ENCODE measurements at regions not wholly inside any gene's neighbourhood (a gene's known extent, or its start where the extent isn't known, plus 50 kb on each side); places are given as distances from the start of the nearest gene placed in this dataset.

- no peak for TF ChIP-seq KLF9 (tag by site-specific recombination; IDR thresholded peaks at IDR 0.05; ENCODE audit: low read depth)
- 0 out of 2 replicates have a peak, but pooled peaks have one; percentile 22 for TF ChIP-seq PRDM6 (tag by site-specific recombination; IDR thresholded peaks at IDR 0.05)
- Histone ChIP-seq H3K4me1 (ENCODE audit: control insufficient read depth, insufficient read depth, low read length) (peaks cover 18% of the 10 kb centered on the region), H3K9me3 (ENCODE audit: control insufficient read depth, insufficient read depth, low read depth, low read length) (no peaks in the 10 kb centered on the region), H3K4me3 (ENCODE audit: low read depth, low read length) (no peak overlapping the region), H3K27ac (ENCODE audit: extremely low read depth, low read depth, low read length) (no peak overlapping the region), H3K36me3 (ENCODE audit: control insufficient read depth in 2 of 2, insufficient read depth in 1 of 2, low read length in 2 of 2) (no peaks in the 10 kb centered on the region)
- POLR2A ChIA-PET, result no interaction called here
- CTCF ChIA-PET, result interaction anchor here (0.6 kb wide), 1 partner anchor 358 kb away, joined by 3 read pairs; no protein-coding TSS in a partner anchor
These were observed 154.8 kb upstream of the LRIG3 start for GRCh38 chr12:59075141-59075540.

DNA sequence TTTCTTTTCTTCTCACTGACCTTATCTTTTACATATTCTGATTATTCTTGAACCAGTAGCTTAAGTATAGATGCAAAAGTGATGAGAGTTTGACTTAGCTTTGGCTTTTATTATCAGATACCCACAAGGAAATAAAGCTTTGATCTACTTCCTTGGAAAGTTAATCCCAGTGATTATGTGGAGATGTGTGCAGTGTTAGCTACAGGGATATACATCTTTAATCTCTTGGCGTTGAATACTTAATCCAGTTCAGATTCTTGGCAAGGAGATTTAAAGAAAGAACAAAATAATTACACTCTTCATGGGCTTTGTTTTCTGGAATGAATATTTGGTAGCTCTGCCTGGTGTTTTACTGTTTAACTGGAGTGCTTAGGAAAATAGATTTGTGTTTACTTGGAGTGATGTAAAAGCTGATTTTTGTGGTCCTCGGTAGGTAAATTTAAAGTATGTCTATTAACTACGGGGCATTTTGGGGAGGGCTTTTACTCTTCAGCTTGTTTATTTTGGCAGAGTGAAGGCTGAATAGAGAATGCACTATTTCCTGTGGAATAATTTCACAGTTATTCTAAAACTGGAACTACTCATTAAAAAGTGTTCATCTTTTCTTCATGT, 150.1 kb upstream of the LRIG3 start:
- ChIA-PET CTCF (interaction anchor here (0.8 to 1.2 kb wide), 3 partner anchors 33 to 170 kb away, joined by 4 to 8 read pairs (median 4); no protein-coding TSS in a partner anchor), POLR2A (interaction anchor here (1.2 kb wide), 1 partner anchor 151 kb away, joined by 4 read pairs; no protein-coding TSS in a partner anchor)
- H3K4me1 ChIP-seq (ENCODE audit: control insufficient read depth, insufficient read depth, low read length), result peaks cover 26% of the 10 kb centered on the region
- H3K36me3 ChIP-seq (ENCODE audit: control insufficient read depth in 2 of 2, insufficient read depth in 1 of 2, low read length in 2 of 2), result no peaks in the 10 kb centered on the region
- H3K4me3 ChIP-seq (ENCODE audit: low read depth, low read length), result no peak overlapping the region
- H3K27ac ChIP-seq (ENCODE audit: extremely low read depth, low read depth, low read length), result peak overlapping the region; percentile 45; the same call in 1 of the 2 replicates
- no peaks in the 10 kb centered on the region for H3K9me3 ChIP-seq (ENCODE audit: control insufficient read depth, insufficient read depth, low read depth, low read length)
- peak; percentile 17; the same call in 1 of the 2 replicates for TF ChIP-seq YY1 (tag by site-specific recombination; IDR thresholded peaks at IDR 0.05)
- peak; percentile 58 for TF ChIP-seq ZBTB44 (tag by site-specific recombination; IDR thresholded peaks at IDR 0.05)
- TF ChIP-seq ZBTB1 (tag by site-specific recombination; IDR thresholded peaks at IDR 0.05), result 0 out of 2 replicates have a peak, but pooled peaks have one; percentile 17
- TF ChIP-seq, protein P1, sequence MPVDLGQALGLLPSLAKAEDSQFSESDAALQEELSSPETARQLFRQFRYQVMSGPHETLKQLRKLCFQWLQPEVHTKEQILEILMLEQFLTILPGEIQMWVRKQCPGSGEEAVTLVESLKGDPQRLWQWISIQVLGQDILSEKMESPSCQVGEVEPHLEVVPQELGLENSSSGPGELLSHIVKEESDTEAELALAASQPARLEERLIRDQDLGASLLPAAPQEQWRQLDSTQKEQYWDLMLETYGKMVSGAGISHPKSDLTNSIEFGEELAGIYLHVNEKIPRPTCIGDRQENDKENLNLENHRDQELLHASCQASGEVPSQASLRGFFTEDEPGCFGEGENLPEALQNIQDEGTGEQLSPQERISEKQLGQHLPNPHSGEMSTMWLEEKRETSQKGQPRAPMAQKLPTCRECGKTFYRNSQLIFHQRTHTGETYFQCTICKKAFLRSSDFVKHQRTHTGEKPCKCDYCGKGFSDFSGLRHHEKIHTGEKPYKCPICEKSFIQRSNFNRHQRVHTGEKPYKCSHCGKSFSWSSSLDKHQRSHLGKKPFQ (tag by site-specific recombination; IDR thresholded peaks at IDR 0.05), result peak; percentile 53; the same call in 1 of the 2 replicates
- no peak for TF ChIP-seq ZNF600 (tag by site-specific recombination; IDR thresholded peaks at IDR 0.05)
- TF ChIP-seq BCL11A (tag by site-specific recombination; IDR thresholded peaks at IDR 0.05; ENCODE audit: low read depth), result peak; percentile 68; the same call in 1 of the 2 replicates
- TF ChIP-seq ZNF571 (tag by site-specific recombination; IDR thresholded peaks at IDR 0.05), result no peak
- TF ChIP-seq WT1 (tag by site-specific recombination; IDR thresholded peaks at IDR 0.05), result peak; percentile 76
- TF ChIP-seq ZNF24 (tag by site-specific recombination; IDR thresholded peaks at IDR 0.05), result no peak
- TF ChIP-seq, protein P2, sequence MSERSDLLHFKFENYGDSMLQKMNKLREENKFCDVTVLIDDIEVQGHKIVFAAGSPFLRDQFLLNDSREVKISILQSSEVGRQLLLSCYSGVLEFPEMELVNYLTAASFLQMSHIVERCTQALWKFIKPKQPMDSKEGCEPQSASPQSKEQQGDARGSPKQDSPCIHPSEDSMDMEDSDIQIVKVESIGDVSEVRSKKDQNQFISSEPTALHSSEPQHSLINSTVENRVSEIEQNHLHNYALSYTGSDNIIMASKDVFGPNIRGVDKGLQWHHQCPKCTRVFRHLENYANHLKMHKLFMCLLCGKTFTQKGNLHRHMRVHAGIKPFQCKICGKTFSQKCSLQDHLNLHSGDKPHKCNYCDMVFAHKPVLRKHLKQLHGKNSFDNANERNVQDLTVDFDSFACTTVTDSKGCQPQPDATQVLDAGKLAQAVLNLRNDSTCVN (tag by site-specific recombination; optimal IDR thresholded peaks at IDR 0.05), result no peak
- no peak for TF ChIP-seq ZNF561 (tag by site-specific recombination; IDR thresholded peaks at IDR 0.05; ENCODE audit: borderline replicate concordance)
- no peak for TF ChIP-seq ZNF169 (tag by site-specific recombination; IDR thresholded peaks at IDR 0.05)
- no peak for TF ChIP-seq ZNF155 (tag by site-specific recombination; IDR thresholded peaks at IDR 0.05)
- peak; percentile 50; the same call in 1 of the 2 replicates for TF ChIP-seq IKZF3 (tag by site-specific recombination; IDR thresholded peaks at IDR 0.05)
- TF ChIP-seq PRDM6 (tag by site-specific recombination; IDR thresholded peaks at IDR 0.05), result peak; percentile 100
- TF ChIP-seq ZNF248 (tag by site-specific recombination; IDR thresholded peaks at IDR 0.05), result no peak
- TF ChIP-seq, protein P3, sequence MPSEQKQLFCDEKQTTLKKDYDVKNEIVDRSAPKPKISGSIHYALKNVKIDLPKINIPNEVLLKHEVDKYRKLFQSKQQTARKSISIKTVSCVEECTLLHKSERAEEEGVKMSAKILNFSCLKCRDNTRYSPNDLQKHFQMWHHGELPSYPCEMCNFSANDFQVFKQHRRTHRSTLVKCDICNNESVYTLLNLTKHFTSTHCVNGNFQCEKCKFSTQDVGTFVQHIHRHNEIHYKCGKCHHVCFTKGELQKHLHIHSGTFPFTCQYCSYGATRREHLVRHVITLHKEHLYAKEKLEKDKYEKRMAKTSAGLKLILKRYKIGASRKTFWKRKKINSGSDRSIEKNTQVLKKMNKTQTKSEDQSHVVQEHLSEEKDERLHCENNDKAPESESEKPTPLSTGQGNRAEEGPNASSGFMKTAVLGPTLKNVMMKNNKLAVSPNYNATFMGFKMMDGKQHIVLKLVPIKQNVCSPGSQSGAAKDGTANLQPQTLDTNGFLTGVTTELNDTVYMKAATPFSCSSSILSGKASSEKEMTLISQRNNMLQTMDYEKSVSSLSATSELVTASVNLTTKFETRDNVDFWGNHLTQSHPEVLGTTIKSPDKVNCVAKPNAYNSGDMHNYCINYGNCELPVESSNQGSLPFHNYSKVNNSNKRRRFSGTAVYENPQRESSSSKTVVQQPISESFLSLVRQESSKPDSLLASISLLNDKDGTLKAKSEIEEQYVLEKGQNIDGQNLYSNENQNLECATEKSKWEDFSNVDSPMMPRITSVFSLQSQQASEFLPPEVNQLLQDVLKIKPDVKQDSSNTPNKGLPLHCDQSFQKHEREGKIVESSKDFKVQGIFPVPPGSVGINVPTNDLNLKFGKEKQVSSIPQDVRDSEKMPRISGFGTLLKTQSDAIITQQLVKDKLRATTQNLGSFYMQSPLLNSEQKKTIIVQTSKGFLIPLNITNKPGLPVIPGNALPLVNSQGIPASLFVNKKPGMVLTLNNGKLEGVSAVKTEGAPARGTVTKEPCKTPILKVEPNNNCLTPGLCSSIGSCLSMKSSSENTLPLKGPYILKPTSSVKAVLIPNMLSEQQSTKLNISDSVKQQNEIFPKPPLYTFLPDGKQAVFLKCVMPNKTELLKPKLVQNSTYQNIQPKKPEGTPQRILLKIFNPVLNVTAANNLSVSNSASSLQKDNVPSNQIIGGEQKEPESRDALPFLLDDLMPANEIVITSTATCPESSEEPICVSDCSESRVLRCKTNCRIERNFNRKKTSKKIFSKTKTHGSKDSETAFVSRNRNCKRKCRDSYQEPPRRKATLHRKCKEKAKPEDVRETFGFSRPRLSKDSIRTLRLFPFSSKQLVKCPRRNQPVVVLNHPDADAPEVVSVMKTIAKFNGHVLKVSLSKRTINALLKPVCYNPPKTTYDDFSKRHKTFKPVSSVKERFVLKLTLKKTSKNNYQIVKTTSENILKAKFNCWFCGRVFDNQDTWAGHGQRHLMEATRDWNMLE (tag by site-specific recombination; conservative IDR thresholded peaks at IDR 0.05; ENCODE audit: low read depth), result no peak
- TF ChIP-seq ZNF747 (tag by site-specific recombination; IDR thresholded peaks at IDR 0.05), result no peak
- no peak for TF ChIP-seq KLF9 (tag by site-specific recombination; IDR thresholded peaks at IDR 0.05; ENCODE audit: low read depth)
- no peak for TF ChIP-seq KLF16 (tag by site-specific recombination; IDR thresholded peaks at IDR 0.05)
